ENCODE measurements at regions not wholly inside any gene's neighbourhood (a gene's known extent, or its start where the extent isn't known, plus 50 kb on each side); places are given as distances from the start of the nearest gene placed in this dataset.
"Not testable (repeated sequence)": the region's sequence is repeated elsewhere in the genome, so short reads cannot be mapped to it uniquely, and the experiment has no call there.

DNA sequence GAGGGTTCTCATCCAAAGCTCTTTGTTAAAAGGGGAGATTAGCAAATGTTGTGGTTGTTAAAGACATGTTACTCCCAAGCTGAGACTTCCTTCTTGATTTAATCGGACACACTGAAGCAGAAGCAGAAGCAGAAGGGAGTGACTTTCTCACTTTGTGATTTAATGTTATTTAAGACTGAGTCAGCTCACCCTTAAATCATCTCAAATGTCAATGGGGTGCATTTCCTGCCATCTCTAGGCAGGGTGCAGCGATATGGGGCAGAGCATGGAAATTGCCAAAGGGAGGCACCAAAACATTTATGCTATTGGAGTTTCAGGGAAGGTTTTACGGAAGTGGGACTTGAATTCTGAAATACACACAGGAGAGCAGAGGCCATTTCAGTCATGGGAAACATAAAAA lies 283.6 kb downstream of the ABCC12 start:
- peaks cover 8% of the 10 kb centered on the region for H3K9me3 ChIP-seq
- TF ChIP-seq, protein P1, sequence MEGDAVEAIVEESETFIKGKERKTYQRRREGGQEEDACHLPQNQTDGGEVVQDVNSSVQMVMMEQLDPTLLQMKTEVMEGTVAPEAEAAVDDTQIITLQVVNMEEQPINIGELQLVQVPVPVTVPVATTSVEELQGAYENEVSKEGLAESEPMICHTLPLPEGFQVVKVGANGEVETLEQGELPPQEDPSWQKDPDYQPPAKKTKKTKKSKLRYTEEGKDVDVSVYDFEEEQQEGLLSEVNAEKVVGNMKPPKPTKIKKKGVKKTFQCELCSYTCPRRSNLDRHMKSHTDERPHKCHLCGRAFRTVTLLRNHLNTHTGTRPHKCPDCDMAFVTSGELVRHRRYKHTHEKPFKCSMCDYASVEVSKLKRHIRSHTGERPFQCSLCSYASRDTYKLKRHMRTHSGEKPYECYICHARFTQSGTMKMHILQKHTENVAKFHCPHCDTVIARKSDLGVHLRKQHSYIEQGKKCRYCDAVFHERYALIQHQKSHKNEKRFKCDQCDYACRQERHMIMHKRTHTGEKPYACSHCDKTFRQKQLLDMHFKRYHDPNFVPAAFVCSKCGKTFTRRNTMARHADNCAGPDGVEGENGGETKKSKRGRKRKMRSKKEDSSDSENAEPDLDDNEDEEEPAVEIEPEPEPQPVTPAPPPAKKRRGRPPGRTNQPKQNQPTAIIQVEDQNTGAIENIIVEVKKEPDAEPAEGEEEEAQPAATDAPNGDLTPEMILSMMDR (IDR thresholded peaks at IDR 0.05), result no peak
- H3K27me3 ChIP-seq, result no peaks in the 10 kb centered on the region
- H3K4me1 ChIP-seq, result no peaks in the 10 kb centered on the region
- no peaks in the 10 kb centered on the region for H3K36me3 ChIP-seq
- DNase-seq (no peak), ATAC-seq (no peak)
- intact Hi-C loops (cut with DNase I), result no loop called here
- no peak overlapping the region for H3K4me3 ChIP-seq
- H3K27ac ChIP-seq, result no peak overlapping the region

DNA sequence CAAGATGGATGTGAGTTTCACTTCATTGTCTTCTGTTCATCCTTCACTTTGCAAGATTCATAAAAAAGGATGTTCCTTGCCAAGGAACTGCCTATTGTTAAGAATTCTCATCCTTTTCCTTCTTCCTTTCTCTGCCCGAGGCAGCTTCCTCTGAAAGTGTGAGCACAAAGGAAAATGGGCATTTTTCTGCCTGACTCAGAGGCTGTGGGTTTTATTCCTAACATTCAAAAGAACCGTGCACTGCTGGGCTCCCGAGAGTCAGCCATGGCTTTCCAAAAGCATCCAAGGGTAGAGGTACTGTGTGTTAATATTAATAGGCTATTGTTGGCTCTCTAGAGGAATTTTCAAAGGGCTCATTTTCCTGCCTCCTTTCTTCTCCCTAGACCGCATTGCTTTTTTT lies 289.4 kb downstream of the ABCC12 start:
- no peak for DNase-seq
- peaks cover 4% of the 10 kb centered on the region for H3K4me1 ChIP-seq
- H3K27ac ChIP-seq, result no peak overlapping the region
- no peak for ATAC-seq
- H3K9me3 ChIP-seq, result peaks cover 8% of the 10 kb centered on the region
- H3K36me3 ChIP-seq, result no peaks in the 10 kb centered on the region
- TF ChIP-seq, protein P1 (IDR thresholded peaks at IDR 0.05), result no peak
- no peak overlapping the region for H3K4me3 ChIP-seq
- intact Hi-C loops (cut with DNase I), result no loop called here
- no peaks in the 10 kb centered on the region for H3K27me3 ChIP-seq

DNA sequence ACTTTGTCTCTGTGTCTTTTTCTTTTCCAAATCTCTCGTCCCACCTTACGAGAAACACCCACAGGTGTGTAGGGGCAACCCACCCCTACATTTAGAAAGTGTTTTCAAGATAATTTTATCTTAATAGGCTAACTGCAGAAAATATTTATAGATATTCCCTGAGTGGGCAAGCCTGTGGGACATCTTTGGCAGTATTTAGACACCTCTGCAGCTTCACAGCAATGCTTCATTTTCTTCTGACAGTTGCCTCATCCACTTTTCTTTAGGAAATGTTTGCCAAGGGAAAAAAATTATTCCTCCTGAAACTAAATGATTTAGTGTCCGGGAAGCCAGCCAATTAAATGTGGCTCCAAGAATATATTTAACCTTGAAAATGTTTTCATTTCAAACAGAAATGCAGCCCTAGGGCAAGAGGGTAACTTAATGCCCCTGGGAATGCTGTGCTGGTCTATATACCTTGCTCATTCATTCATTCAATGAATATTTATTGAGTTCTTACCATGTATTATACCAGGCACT lies 290.4 kb downstream of the ABCC12 start:
- ATAC-seq (no peak), DNase-seq (no peak)
- TF ChIP-seq, protein P1 (IDR thresholded peaks at IDR 0.05), result no peak

DNA sequence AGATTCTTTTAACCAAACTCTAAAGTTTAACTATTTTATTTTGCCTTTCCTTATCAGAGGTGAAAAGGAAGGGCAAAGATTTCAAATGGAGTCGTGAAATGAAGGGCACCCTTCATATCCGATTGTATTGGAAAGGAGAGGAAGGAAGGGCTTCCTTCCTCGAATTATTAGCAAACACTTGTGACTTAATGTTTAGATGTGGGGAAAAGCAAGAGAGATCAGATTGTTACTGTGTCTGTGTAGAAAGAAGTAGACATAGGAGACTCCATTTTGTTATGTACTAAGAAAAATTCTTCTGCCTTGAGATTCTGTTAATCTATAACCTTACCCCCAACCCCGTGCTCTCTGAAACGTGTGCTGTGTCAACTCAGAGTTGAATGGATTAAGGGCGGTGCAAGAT lies 291.5 kb downstream of the ABCC12 start:
- H3K9me3 ChIP-seq; H3K27me3 ChIP-seq; intact Hi-C loops (cut with DNase I); H3K4me1 ChIP-seq; ATAC-seq; DNase-seq; H3K4me3 ChIP-seq; H3K36me3 ChIP-seq; H3K27ac ChIP-seq: not testable (repeated sequence)

More for the DNA sequence above, 290.4 kb downstream of the ABCC12 start:
- Histone ChIP-seq H3K4me1 (peaks cover 4% of the 10 kb centered on the region), H3K9me3 (peaks cover 8% of the 10 kb centered on the region), H3K36me3 (no peaks in the 10 kb centered on the region), H3K27ac (no peak overlapping the region), H3K4me3 (no peak overlapping the region), H3K27me3 (no peaks in the 10 kb centered on the region)
- intact Hi-C loops (cut with DNase I), result no loop called here

DNA sequence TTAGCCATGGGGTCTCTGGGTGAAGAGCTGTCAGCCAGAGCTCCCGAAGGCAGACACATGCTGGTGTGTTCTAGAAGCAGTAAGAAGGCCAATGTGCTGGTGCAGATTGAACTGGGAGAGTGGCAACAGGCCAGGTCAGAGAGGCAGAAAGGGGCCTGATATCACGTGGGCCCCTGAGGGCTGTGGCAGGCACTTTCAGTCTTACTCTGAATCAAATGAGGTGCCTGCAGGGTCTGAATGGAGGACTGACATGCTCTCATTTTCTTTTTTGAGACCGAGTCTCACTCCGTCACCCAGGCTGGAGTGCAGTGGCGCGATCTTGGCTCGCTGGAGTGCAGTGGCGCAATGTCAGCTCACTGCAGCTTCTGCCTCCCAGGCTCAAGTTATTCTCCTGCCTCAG lies 293.8 kb downstream of the ABCC12 start:
- no peaks in the 10 kb centered on the region for H3K9me3 ChIP-seq
- peaks cover 3% of the 10 kb centered on the region for H3K4me1 ChIP-seq
- no peak overlapping the region for H3K27ac ChIP-seq
- H3K36me3 ChIP-seq, result no peaks in the 10 kb centered on the region
- TF ChIP-seq, protein P1 (IDR thresholded peaks at IDR 0.05), result no peak
- no peak overlapping the region for H3K4me3 ChIP-seq
- no peak for ATAC-seq
- intact Hi-C loops (cut with DNase I), result no loop called here
- no peak for DNase-seq
- no peaks in the 10 kb centered on the region for H3K27me3 ChIP-seq

DNA sequence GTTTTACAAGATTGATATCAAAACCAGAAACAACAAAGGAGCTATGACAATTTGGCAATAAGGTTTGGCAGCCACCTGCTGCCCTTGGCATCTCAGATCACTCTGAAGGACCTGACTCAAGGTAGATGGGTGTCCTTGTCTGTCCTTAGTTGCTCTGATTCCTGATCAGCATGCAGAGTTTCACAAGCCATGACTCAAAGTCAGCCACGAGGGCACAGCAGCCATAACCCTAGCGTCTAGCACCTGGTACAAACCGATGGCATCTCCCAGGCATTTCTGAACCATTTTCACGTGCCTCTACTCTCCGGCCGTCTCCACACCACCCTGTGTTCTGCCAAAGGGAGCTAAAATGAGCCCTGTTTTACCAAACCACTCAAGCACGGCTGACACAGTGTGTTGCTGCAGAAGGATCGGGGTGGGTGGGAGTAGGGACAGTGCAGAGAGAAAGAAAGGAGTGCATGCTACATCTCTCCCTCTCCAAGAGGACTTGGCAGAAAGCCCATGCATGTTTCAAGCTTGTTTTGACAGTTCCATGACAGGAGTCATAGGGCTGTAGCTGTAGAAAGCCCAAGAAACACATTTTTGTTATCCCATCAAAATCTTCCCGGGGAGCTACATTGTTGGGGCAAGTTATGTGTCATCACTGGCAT lies 297.3 kb downstream of the ABCC12 start:
- TF ChIP-seq, protein P1 (IDR thresholded peaks at IDR 0.05), result no peak
- Histone ChIP-seq H3K27me3 (no peaks in the 10 kb centered on the region), H3K27ac (no peak overlapping the region), H3K9me3 (no peaks in the 10 kb centered on the region), H3K4me1 (no peaks in the 10 kb centered on the region), H3K36me3 (no peaks in the 10 kb centered on the region), H3K4me3 (no peak overlapping the region)
- intact Hi-C loops (cut with DNase I), result no loop called here
- DNase-seq, result no peak
- ATAC-seq, result no peak
